Heart left ventricle (tissue), 13 donors: ENCODE measurements at regions not wholly inside any gene's neighbourhood (a gene's known extent, or its start where the extent isn't known, plus 50 kb on each side); places are given as distances from the start of the nearest gene placed in this dataset.

ENCODE experiments used
- POLR2A ChIP-seq, 2 donors: fragments of 450-650 bp; IDR thresholded peaks; one replicate each; pipeline ENCODE4 v1.6.1; 2017; ENCODE audit warnings: antibody characterized with exemption in 2 of 2, mild to moderate bottlenecking in 2 of 2, moderate library complexity in 2 of 2
- TF ChIP-seq, protein P1 (sequence below), 12 donors: fragments of 200-600 bp; sonication (generic) in 4 of 12; IDR thresholded peaks; one replicate each; pipeline versions ENCODE4 v1.5.0 to v1.8.0; 2018 to 2022; ENCODE audit warnings: antibody characterized with exemption in 12 of 12, mild to moderate bottlenecking in 5 of 12
- donor health status: ischemic (EF 13 %, LVEDD 7.1; RV severe dilation, severe dysfunction).
- donor health status: DM: no; HTN: yes; CAD: no.
- donor health status: DM: no; HTN: no; CAD: no.
- donor health status: ischemic (EF 25% LVEDD 6.9; RV normal size, moderate dysfunction).
- donor health status: ischemic (EF 25% LVEDD 5.7; RV mildly dilated, moderate dysfunction).
- donor health status: ischemic (EF 35%, LVEDD 5.7; RV mildly dilated, moderate dysfunction).
- donor health status: nonischemic (EF 11% LVEDD 7.7; RV severe dilation, severe dysfunction).
- donor health status: DM: yes; HTN: yes; CAD: no.
- donor health status: PGD.
- donor health status: ischemic (EF 29% LVEDD 5.4; RV normal size, mild dysfunction).
- donor health status: nonischemic (EF 23%, LVEDD 6.1; RV moderate dilation, normal function).

DNA sequence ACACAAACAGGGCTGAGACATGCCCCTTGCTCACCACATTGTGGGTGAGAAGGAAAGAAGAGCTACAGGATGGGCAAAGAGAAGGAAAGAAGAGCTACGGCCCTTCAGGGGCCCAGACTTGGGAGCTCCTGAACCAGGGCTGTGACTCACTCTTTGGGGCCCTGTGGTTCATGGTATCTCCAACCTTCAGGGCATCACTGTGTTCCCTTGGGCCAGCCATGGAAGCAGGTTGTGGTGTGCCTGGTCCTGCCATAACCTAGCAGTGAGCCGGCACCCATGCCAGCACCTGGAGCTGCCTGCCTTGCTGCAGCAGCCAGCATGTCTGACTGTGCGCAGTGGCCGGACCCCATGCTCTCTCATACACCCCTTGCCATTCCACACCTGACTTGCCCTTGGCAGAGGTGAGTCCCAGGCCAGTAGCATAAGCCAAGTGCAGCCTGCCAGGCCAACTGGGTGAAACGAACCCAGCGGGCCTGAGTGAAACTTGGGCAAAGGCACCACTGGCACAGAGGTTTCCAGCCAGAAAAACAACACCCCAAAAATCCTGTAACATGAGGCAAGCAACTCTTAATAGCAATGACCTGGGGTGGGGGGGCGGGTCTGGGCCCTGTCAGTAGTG, 89.0 kb upstream of the CACUL1 start:
- TF ChIP-seq, protein P1, sequence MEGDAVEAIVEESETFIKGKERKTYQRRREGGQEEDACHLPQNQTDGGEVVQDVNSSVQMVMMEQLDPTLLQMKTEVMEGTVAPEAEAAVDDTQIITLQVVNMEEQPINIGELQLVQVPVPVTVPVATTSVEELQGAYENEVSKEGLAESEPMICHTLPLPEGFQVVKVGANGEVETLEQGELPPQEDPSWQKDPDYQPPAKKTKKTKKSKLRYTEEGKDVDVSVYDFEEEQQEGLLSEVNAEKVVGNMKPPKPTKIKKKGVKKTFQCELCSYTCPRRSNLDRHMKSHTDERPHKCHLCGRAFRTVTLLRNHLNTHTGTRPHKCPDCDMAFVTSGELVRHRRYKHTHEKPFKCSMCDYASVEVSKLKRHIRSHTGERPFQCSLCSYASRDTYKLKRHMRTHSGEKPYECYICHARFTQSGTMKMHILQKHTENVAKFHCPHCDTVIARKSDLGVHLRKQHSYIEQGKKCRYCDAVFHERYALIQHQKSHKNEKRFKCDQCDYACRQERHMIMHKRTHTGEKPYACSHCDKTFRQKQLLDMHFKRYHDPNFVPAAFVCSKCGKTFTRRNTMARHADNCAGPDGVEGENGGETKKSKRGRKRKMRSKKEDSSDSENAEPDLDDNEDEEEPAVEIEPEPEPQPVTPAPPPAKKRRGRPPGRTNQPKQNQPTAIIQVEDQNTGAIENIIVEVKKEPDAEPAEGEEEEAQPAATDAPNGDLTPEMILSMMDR (IDR thresholded peaks at IDR 0.05) = no peak
- TF ChIP-seq POLR2A (IDR thresholded peaks at IDR 0.05) = no peak
